ENCODE measurements at regions not wholly inside any gene's neighbourhood (a gene's known extent, or its start where the extent isn't known, plus 50 kb on each side); places are given as distances from the start of the nearest gene placed in this dataset.

DNA sequence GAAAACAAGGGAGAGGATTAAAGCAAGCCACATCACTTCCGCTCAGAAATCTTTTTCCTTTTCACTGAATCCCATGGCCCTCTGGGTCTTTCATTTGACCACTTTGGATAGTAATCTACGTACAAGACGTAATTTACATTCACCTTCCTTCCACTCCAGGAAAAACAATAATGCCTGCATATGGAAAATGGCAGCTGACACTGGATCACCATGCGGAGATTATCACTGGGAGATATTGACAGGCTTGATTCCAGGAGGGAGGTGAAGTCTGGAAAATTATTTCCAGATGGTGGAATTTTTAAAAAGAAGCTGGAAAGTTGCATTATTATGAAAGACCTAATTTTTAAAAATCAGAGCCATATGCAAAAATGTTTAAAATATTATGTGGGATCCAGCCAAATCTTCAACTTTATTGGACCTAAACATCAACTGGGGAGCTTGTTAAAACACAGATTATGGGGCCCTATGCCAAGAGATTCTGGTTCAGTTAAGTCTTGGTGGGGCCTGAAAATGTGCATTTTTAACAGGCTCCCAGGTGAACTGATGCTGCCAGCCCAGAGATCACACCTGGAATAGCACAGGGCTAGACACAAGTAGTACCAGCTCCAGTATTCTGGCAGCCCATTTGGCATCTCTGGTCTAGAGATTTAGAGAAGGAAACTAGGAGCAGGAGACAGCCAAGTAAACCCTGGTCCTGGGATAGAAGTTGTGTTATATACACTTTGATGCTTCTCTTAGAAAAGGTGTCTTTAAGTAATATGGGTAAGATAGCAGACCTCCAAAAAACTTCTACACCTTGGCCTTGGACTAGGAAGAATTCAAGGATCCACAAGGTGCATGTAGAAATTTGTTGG, 290.3 kb upstream of the LDB2 start:
- TF ChIP-seq EP300 (IDR thresholded peaks at IDR 0.05; ENCODE audit: borderline replicate concordance) (no peak), CEBPB (IDR thresholded peaks at IDR 0.05) (no peak), EGR1 (IDR thresholded peaks at IDR 0.05) (no peak), RAD21 (IDR thresholded peaks at IDR 0.05; ENCODE audit: low read depth) (no peak), ZBTB7A (IDR thresholded peaks at IDR 0.05; ENCODE audit: low read depth) (no peak), FOXM1 (IDR thresholded peaks at IDR 0.05; ENCODE audit: borderline replicate concordance, low read depth) (no peak)
- TF ChIP-seq, protein P1, sequence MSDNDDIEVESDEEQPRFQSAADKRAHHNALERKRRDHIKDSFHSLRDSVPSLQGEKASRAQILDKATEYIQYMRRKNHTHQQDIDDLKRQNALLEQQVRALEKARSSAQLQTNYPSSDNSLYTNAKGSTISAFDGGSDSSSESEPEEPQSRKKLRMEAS (IDR thresholded peaks at IDR 0.05), result no peak
- TF ChIP-seq, protein P2, sequence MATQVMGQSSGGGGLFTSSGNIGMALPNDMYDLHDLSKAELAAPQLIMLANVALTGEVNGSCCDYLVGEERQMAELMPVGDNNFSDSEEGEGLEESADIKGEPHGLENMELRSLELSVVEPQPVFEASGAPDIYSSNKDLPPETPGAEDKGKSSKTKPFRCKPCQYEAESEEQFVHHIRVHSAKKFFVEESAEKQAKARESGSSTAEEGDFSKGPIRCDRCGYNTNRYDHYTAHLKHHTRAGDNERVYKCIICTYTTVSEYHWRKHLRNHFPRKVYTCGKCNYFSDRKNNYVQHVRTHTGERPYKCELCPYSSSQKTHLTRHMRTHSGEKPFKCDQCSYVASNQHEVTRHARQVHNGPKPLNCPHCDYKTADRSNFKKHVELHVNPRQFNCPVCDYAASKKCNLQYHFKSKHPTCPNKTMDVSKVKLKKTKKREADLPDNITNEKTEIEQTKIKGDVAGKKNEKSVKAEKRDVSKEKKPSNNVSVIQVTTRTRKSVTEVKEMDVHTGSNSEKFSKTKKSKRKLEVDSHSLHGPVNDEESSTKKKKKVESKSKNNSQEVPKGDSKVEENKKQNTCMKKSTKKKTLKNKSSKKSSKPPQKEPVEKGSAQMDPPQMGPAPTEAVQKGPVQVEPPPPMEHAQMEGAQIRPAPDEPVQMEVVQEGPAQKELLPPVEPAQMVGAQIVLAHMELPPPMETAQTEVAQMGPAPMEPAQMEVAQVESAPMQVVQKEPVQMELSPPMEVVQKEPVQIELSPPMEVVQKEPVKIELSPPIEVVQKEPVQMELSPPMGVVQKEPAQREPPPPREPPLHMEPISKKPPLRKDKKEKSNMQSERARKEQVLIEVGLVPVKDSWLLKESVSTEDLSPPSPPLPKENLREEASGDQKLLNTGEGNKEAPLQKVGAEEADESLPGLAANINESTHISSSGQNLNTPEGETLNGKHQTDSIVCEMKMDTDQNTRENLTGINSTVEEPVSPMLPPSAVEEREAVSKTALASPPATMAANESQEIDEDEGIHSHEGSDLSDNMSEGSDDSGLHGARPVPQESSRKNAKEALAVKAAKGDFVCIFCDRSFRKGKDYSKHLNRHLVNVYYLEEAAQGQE (IDR thresholded peaks at IDR 0.05; ENCODE audit: low read depth), result no peak

Measured in Ishikawa (cell line).